Astrocyte of the spinal cord (primary cell): ENCODE measurements at regions not wholly inside any gene's neighbourhood (a gene's known extent, or its start where the extent isn't known, plus 50 kb on each side); places are given as distances from the start of the nearest gene placed in this dataset.

ENCODE experiments used
- DNase-seq: peaks from one replicate; pipeline ENCODE4 v3.0.0; 2011; ENCODE audit warnings: low read depth, low spot score
- H3K4me3 ChIP-seq: 2 replicates; pipeline ENCODE4 v1.5.1; 2011; ENCODE audit warnings: low read depth, mild to moderate bottlenecking, low read length, moderate library complexity
- CTCF ChIP-seq: IDR thresholded peaks from 2 replicates; pipeline ENCODE4 v1.5.1; 2012; ENCODE audit warnings: low read depth, mild to moderate bottlenecking, low read length, inconsistent platforms
- in situ Hi-C: cut with HindIII; loops from 2 replicates; pipeline ENCODE4 v1.10.0; 2017; ENCODE audit warnings: low sequenced_read_pairs

- no peak overlapping the region for H3K4me3 ChIP-seq
- in situ Hi-C loops = no loop called here
- DNase-seq = no peak
- no peak for TF ChIP-seq CTCF
These were observed 80.5 kb downstream of the FASTKD2 start for GRCh38 chr2:206845877-206846276.

DNA sequence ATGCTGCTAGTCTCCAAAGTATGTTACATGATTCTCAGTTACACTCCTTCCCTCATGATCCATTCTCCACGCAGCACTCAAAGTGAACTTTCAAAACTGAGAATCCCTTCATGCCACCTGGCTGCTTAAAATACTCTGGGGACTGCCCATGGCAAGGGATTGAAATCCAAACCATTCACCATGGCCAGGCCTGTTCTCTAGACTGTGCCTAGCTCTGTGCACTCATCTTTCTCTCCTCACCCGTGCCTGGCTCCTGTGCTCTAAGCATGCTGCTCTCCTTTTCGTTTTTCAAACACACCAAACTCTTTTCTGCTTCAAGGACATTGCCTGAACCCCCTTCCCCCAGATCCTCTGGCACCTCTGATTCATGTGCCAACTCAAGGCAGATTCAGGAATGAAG is 80.9 kb downstream of the FASTKD2 start:
- no peak for DNase-seq
- in situ Hi-C loops = no loop called here
- TF ChIP-seq CTCF = no peak
- no peak overlapping the region for H3K4me3 ChIP-seq

- no peak for TF ChIP-seq CTCF
- DNase-seq = no peak
- no peak overlapping the region for H3K4me3 ChIP-seq
- in situ Hi-C loops = no loop called here
These were observed 81.8 kb downstream of the FASTKD2 start for GRCh38 chr2:206846981-206847834.

DNA sequence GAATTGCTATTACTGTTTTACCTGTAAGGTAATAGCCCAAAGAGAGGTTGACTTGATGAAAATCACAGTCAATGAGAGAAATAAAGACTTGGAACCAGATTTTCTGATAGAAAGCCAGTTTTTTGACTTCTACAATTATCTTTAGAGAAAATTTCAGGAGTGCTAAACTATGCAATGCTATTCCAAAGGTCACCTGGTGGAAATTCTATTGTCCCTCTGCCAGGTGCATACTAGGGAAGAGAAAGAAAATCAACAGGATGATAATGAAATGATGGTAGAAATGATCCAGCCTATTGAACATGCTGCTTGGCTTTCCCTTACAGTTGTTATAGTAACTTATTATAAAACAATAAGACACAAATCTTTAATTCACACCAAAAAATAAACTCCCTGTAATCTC is 85.0 kb downstream of the FASTKD2 start:
- in situ Hi-C loops = no loop called here
- TF ChIP-seq CTCF = no peak
- no peak overlapping the region for H3K4me3 ChIP-seq
- no peak for DNase-seq

DNA sequence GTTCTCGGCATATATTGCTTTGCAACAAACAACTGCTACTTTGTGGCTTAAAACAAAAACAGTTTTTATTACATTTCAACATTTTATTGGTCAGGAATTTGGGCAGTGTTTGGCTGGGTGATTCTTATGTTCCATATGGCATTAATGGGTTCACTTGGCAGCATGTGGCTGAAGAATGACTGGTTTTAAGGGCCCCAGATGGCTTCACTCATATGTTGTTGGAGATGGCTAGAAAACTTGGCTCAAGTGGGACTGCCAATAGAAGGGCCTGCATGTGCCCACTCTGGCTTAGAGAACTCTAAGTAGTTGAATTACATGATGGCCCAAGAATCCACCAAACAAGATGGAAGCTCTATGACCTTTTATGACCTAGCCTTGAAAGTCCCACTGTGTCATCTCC is 86.1 kb downstream of the FASTKD2 start:
- no peak overlapping the region for H3K4me3 ChIP-seq
- in situ Hi-C loops = no loop called here
- TF ChIP-seq CTCF = no peak
- DNase-seq = no peak

DNA sequence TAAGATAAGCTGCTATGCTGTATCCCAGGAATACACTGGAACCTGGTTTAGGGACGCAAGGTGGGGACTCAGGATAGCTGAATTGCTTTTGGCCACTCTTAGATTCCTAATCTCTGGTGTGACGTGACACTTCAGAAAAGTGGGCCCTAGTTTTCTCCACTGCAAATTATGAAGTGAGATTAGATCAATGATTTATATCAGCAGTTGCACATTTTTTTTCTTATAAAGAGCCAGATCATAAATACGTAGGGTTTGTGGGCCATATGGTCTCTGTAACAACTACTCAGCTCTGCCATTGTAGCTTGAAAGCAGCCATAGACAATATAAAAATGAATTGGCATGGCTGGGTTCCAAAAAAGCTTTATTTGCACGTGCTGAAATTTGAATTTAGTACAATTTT is 85.4 kb upstream of the CPO start:
- in situ Hi-C loops = no loop called here
- H3K4me3 ChIP-seq = no peak overlapping the region
- DNase-seq = no peak
- no peak for TF ChIP-seq CTCF
